PC-3 (cell line): ENCODE measurements at regions not wholly inside any gene's neighbourhood (a gene's known extent, or its start where the extent isn't known, plus 50 kb on each side); places are given as distances from the start of the nearest gene placed in this dataset.

Source experiments
- ATAC-seq: fragments of 200-7000 bp; cut with Tn5 transposase; 2 replicates; pipeline ENCODE4 v1.9.1; 2020; ENCODE audit warnings: mild to moderate bottlenecking, moderate library complexity
- BruUV-seq: library from RNA; stranded (reverse); fragments of 400-500 nt; replicated peaks from 2 replicates; lab custom pipeline; 2021; lab: Mats Ljungman, UMichigan
- CTCF ChIA-PET: fragments of 300-600 bp; sonication (Branson Sonifier 250); formaldehyde crosslinking; loops from one replicate; lab custom pipeline; 2022; ENCODE audit warnings: antibody characterized with exemption; lab: Charles Lee
- POLR2A ChIA-PET: fragments of 300-600 bp; sonication (Branson Sonifier 250); formaldehyde crosslinking; loops from one replicate; lab custom pipeline; 2022; ENCODE audit warnings: antibody characterized with exemption; ENCODE audit not compliant: unreplicated experiment; lab: Charles Lee
- DNase-seq: peaks from one replicate; pipeline ENCODE4 v3.0.0-alpha.2; 2015
- H2AFZ ChIP-seq: fragments of 300-600 bp; sonication (generic); 2 replicates; pipeline ENCODE4 v1.6.0; 2016; ENCODE audit warnings: antibody characterized with exemption, low read length
- H3F3A ChIP-seq: fragments of 300-600 bp; sonication (generic); one replicate; pipeline ENCODE4 v1.6.0; 2017; ENCODE audit warnings: antibody characterized with exemption, low read length, control low read depth, mild to moderate bottlenecking; ENCODE audit not compliant: unreplicated experiment
- H3K27ac ChIP-seq: fragments of 300-600 bp; sonication (generic); 2 replicates; pipeline ENCODE4 v1.5.1; 2016; ENCODE audit warnings: mild to moderate bottlenecking, low read length
- H3K27me3 ChIP-seq: fragments of 300-600 bp; sonication (generic); 2 replicates; pipeline ENCODE4 v1.6.1; 2016; ENCODE audit warnings: low read length, mixed read lengths
- H3K36me3 ChIP-seq: fragments of 300-600 bp; sonication (generic); 2 replicates; pipeline ENCODE4 v1.6.1; 2016; ENCODE audit warnings: low read depth, mixed run types, low read length, mixed read lengths
- H3K4me1 ChIP-seq: fragments of 300-600 bp; sonication (generic); 2 replicates; pipeline ENCODE4 v1.5.1; 2016; ENCODE audit warnings: low read length; ENCODE audit not compliant: insufficient read depth
- H3K4me2 ChIP-seq: fragments of 300-600 bp; sonication (generic); 2 replicates; pipeline ENCODE4 v1.6.0; 2016; ENCODE audit warnings: low read length
- H3K4me3 ChIP-seq: fragments of 300-600 bp; sonication (generic); 2 replicates; pipeline ENCODE4 v1.5.1; 2016; ENCODE audit warnings: mild to moderate bottlenecking, low read length, mixed read lengths
- H3K79me2 ChIP-seq: fragments of 300-600 bp; sonication (generic); 2 replicates; pipeline ENCODE4 v1.6.1; 2017; ENCODE audit warnings: low read length, mixed read lengths
- H3K9ac ChIP-seq: fragments of 300-600 bp; sonication (generic); 2 replicates; pipeline ENCODE4 v1.6.0; 2016; ENCODE audit warnings: mild to moderate bottlenecking, low read length
- H3K9me2 ChIP-seq: fragments of 300-600 bp; sonication (generic); replicated peaks from 2 replicates; pipeline ENCODE4 v1.6.1; 2016; ENCODE audit warnings: mixed run types, low read length, mixed read lengths
- H3K9me3 ChIP-seq: fragments of 300-600 bp; sonication (generic); 2 replicates; pipeline ENCODE4 v1.6.1; 2016; ENCODE audit warnings: low read length, mixed read lengths
- H4K20me1 ChIP-seq: fragments of 300-600 bp; sonication (generic); 2 replicates; pipeline ENCODE4 v1.6.1; 2016; ENCODE audit warnings: low read length, mixed read lengths
- CTCF ChIP-seq: fragments of 300-600 bp; sonication (generic); conservative IDR thresholded peaks from 2 replicates; pipeline ENCODE4 v1.5.1; 2017; ENCODE audit warnings: antibody characterized with exemption, low read depth, mild to moderate bottlenecking, low read length
- EZH2 ChIP-seq: fragments of 300-600 bp; sonication (generic); IDR thresholded peaks from one replicate; pipeline ENCODE4 v1.6.1; 2017; ENCODE audit warnings: antibody characterized with exemption, mild to moderate bottlenecking, low read length; ENCODE audit not compliant: unreplicated experiment
- EZH2phosphoT487 ChIP-seq: fragments of 300-600 bp; sonication (generic); IDR thresholded peaks from 2 replicates; pipeline ENCODE4 v1.6.1; 2018; ENCODE audit warnings: mild to moderate bottlenecking, antibody characterized with exemption, low read length, borderline replicate concordance
- intact Hi-C: fragments of 100-400 bp; cut with micrococcal nuclease; formaldehyde crosslinking; loops from 2 replicates; pipeline ENCODE4 v1.9.0; 2023

- H3K4me1 ChIP-seq = no peaks in the 10 kb centered on the region
- H4K20me1 ChIP-seq = no peaks in the 10 kb centered on the region
- no peak overlapping the region for H3K9ac ChIP-seq
- no peaks in the 10 kb centered on the region for H3K36me3 ChIP-seq
- CTCF ChIA-PET = no interaction called here
- H3F3A ChIP-seq = no peaks in the 10 kb centered on the region
- H3K9me3 ChIP-seq = no peaks in the 10 kb centered on the region
- H3K27me3 ChIP-seq = peaks cover 31% of the 10 kb centered on the region; the same call in 1 of the 2 replicates
- BruUV-seq = no TSS peak
- H3K79me2 ChIP-seq = no peaks in the 10 kb centered on the region
- POLR2A ChIA-PET = no interaction called here
- no peak for ATAC-seq
- H3K9me2 ChIP-seq = no peaks in the 10 kb centered on the region
- intact Hi-C loops = loop anchor here (10.0 kb wide), 1 partner anchor 595 kb away; no protein-coding TSS in a partner anchor
- DNase-seq = no peak
- no peak overlapping the region for H3K4me2 ChIP-seq
- H3K4me3 ChIP-seq = no peak overlapping the region
- no peak overlapping the region for H2AFZ ChIP-seq
- TF ChIP-seq CTCF (no peak), EZH2phosphoT487 (no peak), EZH2 (no peak)
- H3K27ac ChIP-seq = no peak overlapping the region
Observed at GRCh38 chr4:41880022-41880837, 55.0 kb upstream of the TMEM33 start.

- no TSS peak for BruUV-seq
- H3K4me1 ChIP-seq = no peaks in the 10 kb centered on the region
- H3K27ac ChIP-seq = no peak overlapping the region
- no peaks in the 10 kb centered on the region for H3K9me3 ChIP-seq
- no peaks in the 10 kb centered on the region for H4K20me1 ChIP-seq
- intact Hi-C loops = no loop called here
- TF ChIP-seq CTCF (no peak), EZH2 (no peak)
- peaks cover 32% of the 10 kb centered on the region; the same call in 1 of the 2 replicates for H3K27me3 ChIP-seq
- no peak overlapping the region for H3K4me2 ChIP-seq
- H3F3A ChIP-seq = no peaks in the 10 kb centered on the region
- POLR2A ChIA-PET = no interaction called here
- DNase-seq (no peak), ATAC-seq (no peak)
- H3K9ac ChIP-seq = no peak overlapping the region
- H3K36me3 ChIP-seq = no peaks in the 10 kb centered on the region
- CTCF ChIA-PET = no interaction called here
- no peaks in the 10 kb centered on the region for H3K79me2 ChIP-seq
- no peaks in the 10 kb centered on the region for H3K9me2 ChIP-seq
- H2AFZ ChIP-seq = no peak overlapping the region
- no peak overlapping the region for H3K4me3 ChIP-seq
Observed at GRCh38 chr4:41879552-41879951, 55.7 kb upstream of the TMEM33 start.

GRCh38 chr4:41878991-41879491 lies 56.2 kb upstream of the TMEM33 start:
- Histone ChIP-seq H3K9me2 (no peaks in the 10 kb centered on the region), H3K79me2 (no peaks in the 10 kb centered on the region), H3K9me3 (no peaks in the 10 kb centered on the region), H2AFZ (no peak overlapping the region), H3K4me2 (no peak overlapping the region), H3K27me3 (peaks cover 32% of the 10 kb centered on the region; the same call in 1 of the 2 replicates), H3K4me3 (no peak overlapping the region), H4K20me1 (no peaks in the 10 kb centered on the region), H3K36me3 (no peaks in the 10 kb centered on the region), H3K4me1 (no peaks in the 10 kb centered on the region), H3F3A (no peaks in the 10 kb centered on the region), H3K9ac (no peak overlapping the region), H3K27ac (no peak overlapping the region)
- intact Hi-C loops = no loop called here
- ATAC-seq (no peak), DNase-seq (no peak)
- POLR2A ChIA-PET = no interaction called here
- CTCF ChIA-PET = no interaction called here
- no peak for TF ChIP-seq CTCF
- no peak for TF ChIP-seq EZH2
- no peak for TF ChIP-seq EZH2phosphoT487
- BruUV-seq = no TSS peak
